GM19397 (cell line): ENCODE measurements at regions not wholly inside any gene's neighbourhood (a gene's known extent, or its start where the extent isn't known, plus 50 kb on each side); places are given as distances from the start of the nearest gene placed in this dataset.
"Not testable (repeated sequence)": the region's sequence is repeated elsewhere in the genome, so short reads cannot be mapped to it uniquely, and the experiment has no call there.

ENCODE experiments used
- ATAC-seq: cut with Tn5 transposase; IDR thresholded peaks from one replicate; pipeline ENCODE4 v1.9.1; 2021; ENCODE audit warnings: mild to moderate bottlenecking, moderate library complexity; ENCODE audit not compliant: unreplicated experiment

GRCh38 chr10:34058845-34059614, 724.6 kb upstream of the NRP1 start:
- no peak for ATAC-seq

- ATAC-seq, result not testable (repeated sequence)
These were observed 721.0 kb upstream of the NRP1 start for GRCh38 chr10:34055410-34055985.

GRCh38 chr10:34049887-34050286, 715.4 kb upstream of the NRP1 start:
- no peak for ATAC-seq

GRCh38 chr10:34049469-34049868, 715.0 kb upstream of the NRP1 start:
- ATAC-seq, result no peak

- no peak for ATAC-seq
These were observed 712.9 kb upstream of the NRP1 start for GRCh38 chr10:34047389-34047788.

GRCh38 chr10:34046506-34047034, 712.1 kb upstream of the NRP1 start:
- no peak for ATAC-seq

GRCh38 chr10:34045571-34046190, 711.2 kb upstream of the NRP1 start:
- no peak for ATAC-seq

- ATAC-seq, result no peak
These were observed 707.4 kb upstream of the NRP1 start for GRCh38 chr10:34041871-34042270.

GRCh38 chr10:34037499-34037898, 703.0 kb upstream of the NRP1 start:
- ATAC-seq, result no peak

- not testable (repeated sequence) for ATAC-seq
These were observed 700.8 kb upstream of the NRP1 start for GRCh38 chr10:34035241-34035790.

GRCh38 chr10:34033078-34033477, 698.6 kb upstream of the NRP1 start:
- ATAC-seq, result no peak

GRCh38 chr10:34032564-34032963, 698.1 kb upstream of the NRP1 start:
- no peak for ATAC-seq

GRCh38 chr10:34031400-34031799, 696.9 kb upstream of the NRP1 start:
- no peak for ATAC-seq

GRCh38 chr10:34029455-34029854, 695.0 kb upstream of the NRP1 start:
- no peak for ATAC-seq

- ATAC-seq, result no peak
These were observed 694.5 kb upstream of the NRP1 start for GRCh38 chr10:34028936-34029335.

GRCh38 chr10:34024693-34025425, 690.4 kb upstream of the NRP1 start:
- ATAC-seq, result no peak

GRCh38 chr10:34024282-34024681, 689.8 kb upstream of the NRP1 start:
- no peak for ATAC-seq

- ATAC-seq, result no peak
These were observed 687.7 kb upstream of the NRP1 start for GRCh38 chr10:34022195-34022594.

GRCh38 chr10:34018784-34019183, 684.3 kb upstream of the NRP1 start:
- no peak for ATAC-seq

- ATAC-seq, result no peak
These were observed 683.7 kb upstream of the NRP1 start for GRCh38 chr10:34018129-34018528.

GRCh38 chr10:34017281-34017680, 682.8 kb upstream of the NRP1 start:
- no peak for ATAC-seq
